ENCODE measurements at regions not wholly inside any gene's neighbourhood (a gene's known extent, or its start where the extent isn't known, plus 50 kb on each side); places are given as distances from the start of the nearest gene placed in this dataset.

DNA sequence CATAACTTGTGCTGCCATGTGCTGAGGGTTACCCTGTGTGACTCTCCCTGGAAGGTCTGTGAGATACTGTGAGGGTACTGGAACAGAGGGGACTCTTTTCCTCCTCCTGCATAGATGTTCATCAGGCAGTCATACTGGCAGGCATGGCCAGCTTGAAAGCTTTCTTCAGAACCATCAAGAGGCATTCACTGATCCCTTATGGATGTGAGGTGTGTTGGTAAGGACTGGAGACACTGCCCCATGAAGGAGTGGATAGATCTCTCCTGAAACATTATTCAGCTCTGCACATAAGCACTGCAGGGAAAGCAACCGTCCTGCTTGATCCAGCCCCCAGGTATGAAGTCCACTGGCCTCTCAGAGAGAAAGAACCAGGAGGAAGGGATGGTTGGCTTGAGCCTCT, 176.6 kb upstream of the ARL4C start:
- TF ChIP-seq, protein P1, sequence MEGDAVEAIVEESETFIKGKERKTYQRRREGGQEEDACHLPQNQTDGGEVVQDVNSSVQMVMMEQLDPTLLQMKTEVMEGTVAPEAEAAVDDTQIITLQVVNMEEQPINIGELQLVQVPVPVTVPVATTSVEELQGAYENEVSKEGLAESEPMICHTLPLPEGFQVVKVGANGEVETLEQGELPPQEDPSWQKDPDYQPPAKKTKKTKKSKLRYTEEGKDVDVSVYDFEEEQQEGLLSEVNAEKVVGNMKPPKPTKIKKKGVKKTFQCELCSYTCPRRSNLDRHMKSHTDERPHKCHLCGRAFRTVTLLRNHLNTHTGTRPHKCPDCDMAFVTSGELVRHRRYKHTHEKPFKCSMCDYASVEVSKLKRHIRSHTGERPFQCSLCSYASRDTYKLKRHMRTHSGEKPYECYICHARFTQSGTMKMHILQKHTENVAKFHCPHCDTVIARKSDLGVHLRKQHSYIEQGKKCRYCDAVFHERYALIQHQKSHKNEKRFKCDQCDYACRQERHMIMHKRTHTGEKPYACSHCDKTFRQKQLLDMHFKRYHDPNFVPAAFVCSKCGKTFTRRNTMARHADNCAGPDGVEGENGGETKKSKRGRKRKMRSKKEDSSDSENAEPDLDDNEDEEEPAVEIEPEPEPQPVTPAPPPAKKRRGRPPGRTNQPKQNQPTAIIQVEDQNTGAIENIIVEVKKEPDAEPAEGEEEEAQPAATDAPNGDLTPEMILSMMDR (IDR thresholded peaks at IDR 0.05): no peak
- TF ChIP-seq POLR2A (IDR thresholded peaks at IDR 0.05): no peak

Data from vagina (tissue), 2 donors.